MM.1S (cell line): ENCODE measurements at regions not wholly inside any gene's neighbourhood (a gene's known extent, or its start where the extent isn't known, plus 50 kb on each side); places are given as distances from the start of the nearest gene placed in this dataset.

Experiments
- DNase-seq: peaks from one replicate; pipeline ENCODE4 v3.0.0-alpha.2; 2015
- H2AFZ ChIP-seq: fragments of 300-600 bp; sonication (generic); 2 replicates; pipeline ENCODE4 v1.6.0; 2016; ENCODE audit warnings: antibody characterized with exemption, low read length
- H3F3A ChIP-seq: fragments of 300-600 bp; sonication (generic); 2 replicates; pipeline ENCODE4 v1.6.1; 2016; ENCODE audit warnings: mild to moderate bottlenecking, antibody characterized with exemption, low read length, moderate library complexity, mixed read lengths; ENCODE audit not compliant: insufficient read depth
- H3K27ac ChIP-seq: fragments of 300-600 bp; sonication (generic); 2 replicates; pipeline ENCODE4 v1.5.1; 2016; ENCODE audit warnings: mild to moderate bottlenecking, low read length
- H3K27me3 ChIP-seq: fragments of 300-600 bp; sonication (generic); replicated peaks from 2 replicates; pipeline ENCODE4 v1.6.0; 2016; ENCODE audit warnings: low read length; ENCODE audit not compliant: insufficient read depth
- H3K36me3 ChIP-seq: fragments of 300-600 bp; sonication (generic); replicated peaks from 2 replicates; pipeline ENCODE4 v1.6.1; 2016; ENCODE audit warnings: mild to moderate bottlenecking, low read length, mixed read lengths; ENCODE audit not compliant: insufficient read depth
- H3K4me1 ChIP-seq: fragments of 300-600 bp; sonication (generic); 2 replicates; pipeline ENCODE4 v1.6.1; 2016; ENCODE audit warnings: low read length, mixed read lengths
- H3K4me2 ChIP-seq: fragments of 300-600 bp; sonication (generic); 2 replicates; pipeline ENCODE4 v1.6.0; 2016; ENCODE audit warnings: low read depth, low read length
- H3K4me3 ChIP-seq: fragments of 300-600 bp; sonication (generic); 2 replicates; pipeline ENCODE4 v1.5.1; 2016; ENCODE audit warnings: low read length, mixed read lengths
- H3K79me2 ChIP-seq: fragments of 300-600 bp; sonication (generic); 2 replicates; pipeline ENCODE4 v1.6.1; 2016; ENCODE audit warnings: mixed run types, low read length, mixed read lengths
- H3K9ac ChIP-seq: fragments of 300-600 bp; sonication (generic); 2 replicates; pipeline ENCODE4 v1.6.1; 2016; ENCODE audit warnings: low read length, mixed read lengths
- H3K9me2 ChIP-seq: fragments of 300-600 bp; sonication (generic); replicated peaks from 2 replicates; pipeline ENCODE4 v1.6.1; 2016; ENCODE audit warnings: mild to moderate bottlenecking, low read length, mixed read lengths; ENCODE audit not compliant: insufficient read depth
- H3K9me3 ChIP-seq: fragments of 300-600 bp; sonication (generic); replicated peaks from 2 replicates; pipeline ENCODE4 v1.6.1; 2016; ENCODE audit warnings: mild to moderate bottlenecking, low read length, mixed read lengths; ENCODE audit not compliant: insufficient read depth
- H4K20me1 ChIP-seq: fragments of 300-600 bp; sonication (generic); 2 replicates; pipeline ENCODE4 v1.6.1; 2016; ENCODE audit warnings: mild to moderate bottlenecking, low read length, moderate library complexity, mixed read lengths; ENCODE audit not compliant: insufficient read depth
- EZH2 ChIP-seq: fragments of 300-600 bp; sonication (generic); optimal IDR thresholded peaks from 2 replicates; pipeline ENCODE3; 2017; ENCODE audit warnings: low read depth, mild to moderate bottlenecking, antibody characterized with exemption, low read length, mixed read lengths
- EZH2phosphoT487 ChIP-seq: fragments of 300-600 bp; sonication (generic); IDR thresholded peaks from 2 replicates; pipeline ENCODE4 v1.6.1; 2018; ENCODE audit warnings: antibody characterized with exemption, low read length
- TF ChIP-seq, protein P1 (sequence below): fragments of 300-600 bp; sonication (generic); IDR thresholded peaks from 2 replicates; pipeline ENCODE4 v1.5.1; 2016; ENCODE audit warnings: antibody characterized with exemption, low read length, mixed read lengths

GRCh38 chr9:119003201-119003611 is 366.0 kb downstream of the BRINP1 start:
- no peak overlapping the region for H3K4me3 ChIP-seq
- no peak overlapping the region for H2AFZ ChIP-seq
- no peaks in the 10 kb centered on the region for H3K4me1 ChIP-seq
- no peak overlapping the region for H3K9ac ChIP-seq
- DNase-seq: no peak
- no peaks in the 10 kb centered on the region for H3F3A ChIP-seq
- no peaks in the 10 kb centered on the region for H3K9me2 ChIP-seq
- no peaks in the 10 kb centered on the region for H3K27me3 ChIP-seq
- no peaks in the 10 kb centered on the region for H3K9me3 ChIP-seq
- TF ChIP-seq, protein P1, sequence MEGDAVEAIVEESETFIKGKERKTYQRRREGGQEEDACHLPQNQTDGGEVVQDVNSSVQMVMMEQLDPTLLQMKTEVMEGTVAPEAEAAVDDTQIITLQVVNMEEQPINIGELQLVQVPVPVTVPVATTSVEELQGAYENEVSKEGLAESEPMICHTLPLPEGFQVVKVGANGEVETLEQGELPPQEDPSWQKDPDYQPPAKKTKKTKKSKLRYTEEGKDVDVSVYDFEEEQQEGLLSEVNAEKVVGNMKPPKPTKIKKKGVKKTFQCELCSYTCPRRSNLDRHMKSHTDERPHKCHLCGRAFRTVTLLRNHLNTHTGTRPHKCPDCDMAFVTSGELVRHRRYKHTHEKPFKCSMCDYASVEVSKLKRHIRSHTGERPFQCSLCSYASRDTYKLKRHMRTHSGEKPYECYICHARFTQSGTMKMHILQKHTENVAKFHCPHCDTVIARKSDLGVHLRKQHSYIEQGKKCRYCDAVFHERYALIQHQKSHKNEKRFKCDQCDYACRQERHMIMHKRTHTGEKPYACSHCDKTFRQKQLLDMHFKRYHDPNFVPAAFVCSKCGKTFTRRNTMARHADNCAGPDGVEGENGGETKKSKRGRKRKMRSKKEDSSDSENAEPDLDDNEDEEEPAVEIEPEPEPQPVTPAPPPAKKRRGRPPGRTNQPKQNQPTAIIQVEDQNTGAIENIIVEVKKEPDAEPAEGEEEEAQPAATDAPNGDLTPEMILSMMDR: no peak
- no peak overlapping the region for H3K27ac ChIP-seq
- H3K4me2 ChIP-seq: no peak overlapping the region
- H4K20me1 ChIP-seq: no peaks in the 10 kb centered on the region
- no peaks in the 10 kb centered on the region for H3K36me3 ChIP-seq
- no peaks in the 10 kb centered on the region for H3K79me2 ChIP-seq

- Histone ChIP-seq H3K9ac (no peak overlapping the region), H3K36me3 (no peaks in the 10 kb centered on the region), H2AFZ (no peak overlapping the region), H3K27ac (no peak overlapping the region), H3K27me3 (no peaks in the 10 kb centered on the region), H3K9me2 (no peaks in the 10 kb centered on the region), H3K79me2 (no peaks in the 10 kb centered on the region), H3K4me2 (no peak overlapping the region), H3K4me3 (no peak overlapping the region), H4K20me1 (no peaks in the 10 kb centered on the region), H3K4me1 (no peaks in the 10 kb centered on the region), H3K9me3 (no peaks in the 10 kb centered on the region), H3F3A (no peaks in the 10 kb centered on the region)
- no peak for TF ChIP-seq EZH2phosphoT487
- TF ChIP-seq EZH2: no peak
- TF ChIP-seq, protein P1: no peak
- DNase-seq: no peak
These were observed 365.2 kb downstream of the BRINP1 start for GRCh38 chr9:119003882-119004617.

- H3K27me3 ChIP-seq: no peaks in the 10 kb centered on the region
- DNase-seq: no peak
- no peaks in the 10 kb centered on the region for H3K9me2 ChIP-seq
- H3K4me2 ChIP-seq: no peak overlapping the region
- TF ChIP-seq EZH2phosphoT487 (no peak), EZH2 (no peak)
- TF ChIP-seq, protein P1: no peak
- no peaks in the 10 kb centered on the region for H3K4me1 ChIP-seq
- H3K36me3 ChIP-seq: no peaks in the 10 kb centered on the region
- H3K9ac ChIP-seq: no peak overlapping the region
- H3K4me3 ChIP-seq: no peak overlapping the region
- H3K27ac ChIP-seq: no peak overlapping the region
- no peaks in the 10 kb centered on the region for H3F3A ChIP-seq
- H3K9me3 ChIP-seq: no peaks in the 10 kb centered on the region
- no peaks in the 10 kb centered on the region for H4K20me1 ChIP-seq
- H2AFZ ChIP-seq: no peak overlapping the region
- no peaks in the 10 kb centered on the region for H3K79me2 ChIP-seq
These were observed 364.6 kb downstream of the BRINP1 start for GRCh38 chr9:119004618-119004990.
